H1 (cell line): ENCODE measurements at regions not wholly inside any gene's neighbourhood (a gene's known extent, or its start where the extent isn't known, plus 50 kb on each side); places are given as distances from the start of the nearest gene placed in this dataset.

Experiments used
- CTCF ChIA-PET: fragments of 300-600 bp; sonication (Branson Sonifier 250); formaldehyde crosslinking; loops from one replicate; lab custom pipeline; 2021; ENCODE audit not compliant: partially characterized antibody; lab: Charles Lee
- POLR2A ChIA-PET: fragments of 300-600 bp; sonication (Branson Sonifier 250); formaldehyde crosslinking; loops from one replicate; lab custom pipeline; 2021; ENCODE audit warnings: inconsistent platforms; ENCODE audit not compliant: partially characterized antibody; lab: Charles Lee
- DNase-seq, 2 experiments: peaks; one replicate each; pipeline versions ENCODE4 v3.0.0 to v3.0.0-alpha.2; 2010 to 2022; ENCODE audit warnings: low spot score in 2 of 2, low read depth in 1 of 2, mixed read lengths in 1 of 2
- FAIRE-seq: peaks from 2 replicates; lab custom pipeline; 2011; peaks lifted over from hg19 to GRCh38; lab: Jason Lieb, UNC
- H2AFZ ChIP-seq: 2 replicates; pipeline ENCODE4 v1.8.1; 2012; ENCODE audit warnings: low read length, inconsistent platforms
- H2AK5ac ChIP-seq: 2 replicates; pipeline ENCODE4 v1.6.1; 2013; ENCODE audit warnings: low read depth, low read length
- H2BK120ac ChIP-seq: replicated peaks from 2 replicates; pipeline ENCODE3; 2013; ENCODE audit warnings: low read depth, low read length, inconsistent platforms
- H2BK12ac ChIP-seq: 2 replicates; pipeline ENCODE4 v1.6.1; 2013; ENCODE audit warnings: low read depth, low read length
- H2BK15ac ChIP-seq: 2 replicates; pipeline ENCODE4 v1.6.1; 2013; ENCODE audit warnings: low read length
- H2BK20ac ChIP-seq: 2 replicates; pipeline ENCODE4 v1.6.1; 2013; ENCODE audit warnings: low read length
- H2BK5ac ChIP-seq: 2 replicates; pipeline ENCODE4 v1.6.1; 2013; ENCODE audit warnings: low read depth, low read length
- H3K14ac ChIP-seq: 2 replicates; pipeline ENCODE4 v1.6.1; 2013; ENCODE audit warnings: inconsistent platforms; ENCODE audit not compliant: insufficient read length
- H3K18ac ChIP-seq: 2 replicates; pipeline ENCODE4 v1.6.1; 2013; ENCODE audit warnings: low read length; ENCODE audit errors: extremely low read depth
- H3K23ac ChIP-seq: 2 replicates; pipeline ENCODE4 v1.6.1; 2013; ENCODE audit warnings: inconsistent platforms; ENCODE audit not compliant: insufficient read length
- H3K23me2 ChIP-seq: 2 replicates; pipeline ENCODE4 v1.6.1; 2013; ENCODE audit warnings: low read depth, low read length
- H3K27ac ChIP-seq: 2 replicates; pipeline ENCODE4 v1.6.1; 2011; ENCODE audit warnings: low read depth, low read length, inconsistent platforms
- H3K27me3 ChIP-seq, 4 experiments: replicated peaks in 1 of 4; 1 replicate in 1 of 4; 2 replicates in 3 of 4; pipeline versions ENCODE4 v1.6.1 to v1.8.1; 2011 to 2013; ENCODE audit warnings: low read length in 3 of 4, mild to moderate bottlenecking in 3 of 4, inconsistent platforms in 2 of 4, mixed read lengths in 2 of 4, moderate library complexity in 1 of 4; ENCODE audit not compliant: control insufficient read depth in 3 of 4, insufficient read depth in 3 of 4; ENCODE audit errors: extremely low read depth in 1 of 4
- H3K36me3 ChIP-seq, 4 experiments: 2 replicates each; pipeline versions ENCODE4 v1.6.1 to v1.8.1; 2011 to 2013; ENCODE audit warnings: mild to moderate bottlenecking in 4 of 4, low read length in 3 of 4, moderate library complexity in 2 of 4, control low read depth in 1 of 4, inconsistent platforms in 1 of 4; ENCODE audit not compliant: insufficient read depth in 4 of 4, control insufficient read depth in 2 of 4
- H3K4ac ChIP-seq: replicated peaks from 2 replicates; pipeline ENCODE3; 2013; ENCODE audit warnings: low read length, low read depth, mixed read lengths, inconsistent platforms; ENCODE audit not compliant: insufficient read length
- H3K4me1 ChIP-seq, 4 experiments: replicated peaks in 1 of 4; 1 replicate in 1 of 4; 2 replicates in 3 of 4; pipeline versions ENCODE4 v1.6.1 to v1.8.1; 2011 to 2013; ENCODE audit warnings: low read length in 3 of 4, inconsistent platforms in 2 of 4, mixed read lengths in 1 of 4; ENCODE audit not compliant: insufficient read depth in 4 of 4, control insufficient read depth in 3 of 4
- H3K4me2 ChIP-seq, 2 experiments: 2 replicates each; pipeline versions ENCODE4 v1.6.1 to v1.8.1; 2011 to 2013; ENCODE audit warnings: low read depth in 2 of 2, low read length in 2 of 2, control low read depth in 1 of 2, inconsistent platforms in 1 of 2, mild to moderate bottlenecking in 1 of 2; ENCODE audit not compliant: insufficient read depth in 1 of 2
- H3K4me3 ChIP-seq, 4 experiments: fragments of 200-600, 300-600 bp in 1 of 4; sonication (generic), shearing (Covaris generic), sonication (Bioruptor Twin) in 1 of 4; 2 replicates each; pipeline versions ENCODE4 v1.5.1 to v1.8.1; 2011 to 2016; ENCODE audit warnings: low read length in 4 of 4, low read depth in 3 of 4, control low read depth in 2 of 4, inconsistent platforms in 2 of 4, mild to moderate bottlenecking in 2 of 4, mixed read lengths in 1 of 4, moderate library complexity in 1 of 4; ENCODE audit not compliant: insufficient read depth in 2 of 4; ENCODE audit errors: extremely low read depth in 1 of 4
- H3K56ac ChIP-seq: replicated peaks from 2 replicates; pipeline ENCODE3; 2013; ENCODE audit warnings: low read depth, mild to moderate bottlenecking, mixed read lengths, low read length, inconsistent platforms; ENCODE audit not compliant: insufficient read length
- H3K79me1 ChIP-seq: 2 replicates; pipeline ENCODE4 v1.6.1; 2013; ENCODE audit warnings: low read depth, low read length, control low read depth
- H3K79me2 ChIP-seq, 2 experiments: 2 replicates each; pipeline versions ENCODE4 v1.6.1 to v1.8.1; 2012 to 2013; ENCODE audit warnings: low read length in 2 of 2, mild to moderate bottlenecking in 2 of 2, inconsistent platforms in 1 of 2; ENCODE audit not compliant: insufficient read depth in 2 of 2, control insufficient read depth in 1 of 2
- H3K9ac ChIP-seq, 4 experiments: replicated peaks in 1 of 4; 1 replicate in 1 of 4; 2 replicates in 3 of 4; pipeline versions ENCODE4 v1.6.1 to v1.8.1; 2011 to 2013; ENCODE audit warnings: low read depth in 3 of 4, low read length in 3 of 4, control low read depth in 2 of 4, mild to moderate bottlenecking in 2 of 4, moderate library complexity in 2 of 4, inconsistent platforms in 1 of 4; ENCODE audit errors: extremely low read depth in 1 of 4
- H3K9me3 ChIP-seq, 2 experiments: 2 replicates each; pipeline versions ENCODE4 v1.6.1 to v1.8.1; 2012 to 2013; ENCODE audit warnings: mild to moderate bottlenecking in 2 of 2, moderate library complexity in 2 of 2, control low read depth in 1 of 2, inconsistent platforms in 1 of 2, low read depth in 1 of 2, low read length in 1 of 2, mixed read lengths in 1 of 2; ENCODE audit not compliant: insufficient read depth in 2 of 2
- H4K20me1 ChIP-seq, 2 experiments: replicated peaks in 1 of 2; 2 replicates each; pipeline versions ENCODE3 to v1.8.1; 2011 to 2013; ENCODE audit warnings: inconsistent platforms in 2 of 2, low read length in 2 of 2, mild to moderate bottlenecking in 1 of 2; ENCODE audit not compliant: insufficient read depth in 2 of 2, control insufficient read depth in 1 of 2
- H4K5ac ChIP-seq: 2 replicates; pipeline ENCODE4 v1.6.1; 2013; ENCODE audit warnings: low read length, low read depth, mixed read lengths, inconsistent platforms; ENCODE audit not compliant: insufficient read length
- H4K8ac ChIP-seq: 2 replicates; pipeline ENCODE4 v1.8.0; 2013; ENCODE audit warnings: mild to moderate bottlenecking, moderate library complexity, low read length, inconsistent platforms; ENCODE audit not compliant: insufficient read depth; ENCODE audit errors: extremely low read depth
- H4K91ac ChIP-seq: replicated peaks from 2 replicates; pipeline ENCODE3; 2013; ENCODE audit warnings: low read length, mixed read lengths, inconsistent platforms; ENCODE audit not compliant: insufficient read length
- CHD7 ChIP-seq: fragments of 300-600 bp; sonication (generic); IDR thresholded peaks from 2 replicates; pipeline ENCODE4 v1.7.1; 2012; ENCODE audit warnings: low read length, moderate library complexity, mild to moderate bottlenecking, inconsistent platforms; ENCODE audit not compliant: insufficient replicate concordance
- WGBS, 2 experiments: shearing (Covaris generic) in 1 of 2; methylation state at CpG; one replicate each; pipeline versions ENCODE4 v1.1.6 to v1.1.7; 2013 to 2015; ENCODE audit warnings: low lambda C conversion rate in 2 of 2, mixed read lengths in 2 of 2, inconsistent platforms in 1 of 2, low coverage in 1 of 2, missing lambda C conversion rate in 1 of 2; ENCODE audit not compliant: insufficient replicate concordance in 2 of 2, insufficient coverage in 1 of 2, insufficient read length in 1 of 2; ENCODE audit errors: extremely low coverage in 1 of 2, missing lambda C conversion rate in 1 of 2; 5-methylcytosine and 5-hydroxymethylcytosine counted together

GRCh38 chr3:106006001-106006400 is 137.2 kb upstream of the CBLB start:
- no peak overlapping the region for H3K4ac ChIP-seq
- H2AFZ ChIP-seq, result no peak overlapping the region
- ChIA-PET CTCF (no interaction called here), POLR2A (no interaction called here)
- FAIRE-seq, result no peak
- no peaks in the 10 kb centered on the region for H3K4me1 ChIP-seq
- no peaks in the 10 kb centered on the region for H3K79me2 ChIP-seq
- no peak overlapping the region for H3K4me2 ChIP-seq
- no peak overlapping the region for H2BK12ac ChIP-seq
- no peak overlapping the region for H3K27ac ChIP-seq
- no peak overlapping the region for H2AK5ac ChIP-seq
- H3K36me3 ChIP-seq, result no peaks in the 10 kb centered on the region
- 95% methylated on average over 5 of the region's 5 CpGs; no CpG with 5 or more reads in 1 of the 2 experiments for WGBS, 2 experiments
- H2BK5ac ChIP-seq, result no peak overlapping the region
- no peak overlapping the region for H3K56ac ChIP-seq
- no peaks in the 10 kb centered on the region for H3K27me3 ChIP-seq
- no peak overlapping the region for H3K9ac ChIP-seq
- H2BK15ac ChIP-seq, result no peak overlapping the region
- no peaks in the 10 kb centered on the region for H4K20me1 ChIP-seq
- no peak overlapping the region for H4K5ac ChIP-seq
- no peak overlapping the region for H3K4me3 ChIP-seq
- H4K8ac ChIP-seq, result no peak overlapping the region
- H3K23me2 ChIP-seq, result no peaks in the 10 kb centered on the region
- no peak for DNase-seq
- H2BK20ac ChIP-seq, result no peak overlapping the region; the same call in 1 of the 2 replicates
- no peak overlapping the region for H3K14ac ChIP-seq
- H4K91ac ChIP-seq, result no peak overlapping the region
- H3K18ac ChIP-seq, result no peak overlapping the region
- H2BK120ac ChIP-seq, result no peak overlapping the region
- no peak overlapping the region for H3K23ac ChIP-seq
- H3K79me1 ChIP-seq, result no peaks in the 10 kb centered on the region
- no peaks in the 10 kb centered on the region for H3K9me3 ChIP-seq
- no peak for TF ChIP-seq CHD7
